ENCODE measurements at regions not wholly inside any gene's neighbourhood (a gene's known extent, or its start where the extent isn't known, plus 50 kb on each side); places are given as distances from the start of the nearest gene placed in this dataset.

DNA sequence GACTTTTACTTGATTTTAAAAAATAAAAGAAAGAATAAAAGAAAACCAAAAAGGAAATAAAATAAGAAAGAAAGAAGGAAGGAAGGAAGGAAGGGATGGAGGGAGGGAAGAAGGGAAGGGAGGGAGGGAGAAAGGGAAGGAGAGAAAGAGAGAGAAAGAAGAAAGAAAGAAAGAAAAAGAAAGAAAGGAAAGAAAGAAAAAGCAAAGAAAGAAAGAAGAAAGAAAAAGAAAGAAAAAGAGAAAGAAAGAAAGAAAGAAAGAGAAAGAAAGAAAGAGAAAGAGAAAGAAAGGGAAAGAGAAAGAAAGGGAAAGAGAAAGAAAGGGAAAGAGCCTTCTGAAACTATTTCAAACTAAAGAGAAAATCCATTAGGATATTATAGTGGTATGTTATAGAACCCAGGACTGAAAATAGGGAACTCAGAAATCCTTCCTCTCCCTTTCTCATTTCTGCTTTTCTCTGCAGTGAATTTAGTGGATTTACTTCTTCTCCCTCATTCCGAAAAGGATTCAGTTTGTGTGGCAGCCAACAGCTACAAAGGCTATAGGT is 414.7 kb upstream of the CCNG1 start:
- TF ChIP-seq EZH2 (IDR thresholded peaks at IDR 0.05; ENCODE audit: borderline replicate concordance) = no peak
- TF ChIP-seq, protein P1, sequence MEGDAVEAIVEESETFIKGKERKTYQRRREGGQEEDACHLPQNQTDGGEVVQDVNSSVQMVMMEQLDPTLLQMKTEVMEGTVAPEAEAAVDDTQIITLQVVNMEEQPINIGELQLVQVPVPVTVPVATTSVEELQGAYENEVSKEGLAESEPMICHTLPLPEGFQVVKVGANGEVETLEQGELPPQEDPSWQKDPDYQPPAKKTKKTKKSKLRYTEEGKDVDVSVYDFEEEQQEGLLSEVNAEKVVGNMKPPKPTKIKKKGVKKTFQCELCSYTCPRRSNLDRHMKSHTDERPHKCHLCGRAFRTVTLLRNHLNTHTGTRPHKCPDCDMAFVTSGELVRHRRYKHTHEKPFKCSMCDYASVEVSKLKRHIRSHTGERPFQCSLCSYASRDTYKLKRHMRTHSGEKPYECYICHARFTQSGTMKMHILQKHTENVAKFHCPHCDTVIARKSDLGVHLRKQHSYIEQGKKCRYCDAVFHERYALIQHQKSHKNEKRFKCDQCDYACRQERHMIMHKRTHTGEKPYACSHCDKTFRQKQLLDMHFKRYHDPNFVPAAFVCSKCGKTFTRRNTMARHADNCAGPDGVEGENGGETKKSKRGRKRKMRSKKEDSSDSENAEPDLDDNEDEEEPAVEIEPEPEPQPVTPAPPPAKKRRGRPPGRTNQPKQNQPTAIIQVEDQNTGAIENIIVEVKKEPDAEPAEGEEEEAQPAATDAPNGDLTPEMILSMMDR (IDR thresholded peaks at IDR 0.05; ENCODE audit: poor library complexity) = no peak
